ENCODE measurements at regions not wholly inside any gene's neighbourhood (a gene's known extent, or its start where the extent isn't known, plus 50 kb on each side); places are given as distances from the start of the nearest gene placed in this dataset.

- H3K9me3 ChIP-seq (ENCODE audit: low read length): no peaks in the 10 kb centered on the region
- H3K4me3 ChIP-seq (ENCODE audit: low read length): no peak overlapping the region
- peaks cover 2% of the 10 kb centered on the region for H3K4me1 ChIP-seq (ENCODE audit: insufficient read depth, low read length)
- H3K27me3 ChIP-seq (ENCODE audit: insufficient read depth, low read length): no peaks in the 10 kb centered on the region
- H2AFZ ChIP-seq (ENCODE audit: low read depth, low read length): no peak overlapping the region
- no peaks in the 10 kb centered on the region for H3K36me3 ChIP-seq (ENCODE audit: insufficient read depth, low read length)
These were observed 268.6 kb downstream of the SLC6A15 start for GRCh38 chr12:84643993-84644392.

DNA sequence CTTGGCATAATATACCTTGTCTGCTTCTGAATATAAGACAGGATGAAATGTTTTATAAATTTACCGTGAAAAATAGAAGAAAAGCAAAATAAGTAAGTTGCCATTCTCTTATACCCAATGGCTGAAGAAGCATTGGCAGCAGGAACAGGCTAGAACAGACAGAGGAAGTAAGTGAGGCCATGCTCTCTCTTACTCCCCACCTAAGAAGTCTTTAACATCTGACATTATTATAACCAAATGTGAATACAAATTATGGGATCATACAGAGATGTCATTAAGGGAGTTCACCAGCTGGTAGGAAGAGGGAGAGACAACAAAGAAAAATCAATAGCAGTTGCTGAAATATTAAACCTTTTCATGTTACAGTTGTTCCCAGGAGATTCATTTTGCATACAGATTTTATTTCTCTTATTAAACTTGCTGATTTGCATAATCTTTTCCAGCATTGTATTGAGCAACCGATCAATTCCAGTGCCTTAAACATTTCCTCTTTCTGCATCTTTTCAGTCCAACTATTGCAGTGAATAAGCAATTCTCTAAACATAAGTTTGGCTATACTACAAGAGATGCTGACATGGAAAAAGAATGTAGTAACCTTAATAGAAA, 270.6 kb downstream of the SLC6A15 start:
- Histone ChIP-seq H3K36me3 (ENCODE audit: insufficient read depth, low read length) (no peaks in the 10 kb centered on the region), H2AFZ (ENCODE audit: low read depth, low read length) (no peak overlapping the region), H3K9me3 (ENCODE audit: low read length) (no peaks in the 10 kb centered on the region), H3K27me3 (ENCODE audit: insufficient read depth, low read length) (no peaks in the 10 kb centered on the region), H3K4me3 (ENCODE audit: low read length) (no peak overlapping the region), H3K4me1 (ENCODE audit: insufficient read depth, low read length) (peaks cover 6% of the 10 kb centered on the region)

- Histone ChIP-seq H3K4me3 (ENCODE audit: low read length) (no peak overlapping the region), H3K36me3 (ENCODE audit: insufficient read depth, low read length) (no peaks in the 10 kb centered on the region), H2AFZ (ENCODE audit: low read depth, low read length) (no peak overlapping the region), H3K4me1 (ENCODE audit: insufficient read depth, low read length) (peaks cover 6% of the 10 kb centered on the region), H3K9me3 (ENCODE audit: low read length) (no peaks in the 10 kb centered on the region), H3K27me3 (ENCODE audit: insufficient read depth, low read length) (no peaks in the 10 kb centered on the region)
These were observed 273.7 kb downstream of the SLC6A15 start for GRCh38 chr12:84638811-84639368.

GRCh38 chr12:84637926-84638325, 274.7 kb downstream of the SLC6A15 start:
- no peaks in the 10 kb centered on the region for H3K9me3 ChIP-seq (ENCODE audit: low read length)
- no peaks in the 10 kb centered on the region for H3K36me3 ChIP-seq (ENCODE audit: insufficient read depth, low read length)
- peaks cover 6% of the 10 kb centered on the region for H3K4me1 ChIP-seq (ENCODE audit: insufficient read depth, low read length)
- H2AFZ ChIP-seq (ENCODE audit: low read depth, low read length): peak overlapping the region; percentile 40
- no peak overlapping the region for H3K4me3 ChIP-seq (ENCODE audit: low read length)
- H3K27me3 ChIP-seq (ENCODE audit: insufficient read depth, low read length): no peaks in the 10 kb centered on the region

GRCh38 chr12:84636801-84637290, 275.8 kb downstream of the SLC6A15 start:
- Histone ChIP-seq H3K4me3 (ENCODE audit: low read length) (no peak overlapping the region), H3K9me3 (ENCODE audit: low read length) (no peaks in the 10 kb centered on the region), H3K36me3 (ENCODE audit: insufficient read depth, low read length) (no peaks in the 10 kb centered on the region)

GRCh38 chr12:84634526-84634925, 278.1 kb downstream of the SLC6A15 start:
- H3K4me1 ChIP-seq (ENCODE audit: insufficient read depth, low read length): peaks cover 3% of the 10 kb centered on the region

More at GRCh38 chr12:84636801-84637290, 275.8 kb downstream of the SLC6A15 start:
- H3K4me1 ChIP-seq (ENCODE audit: insufficient read depth, low read length): peaks cover 3% of the 10 kb centered on the region
- no peak overlapping the region for H2AFZ ChIP-seq (ENCODE audit: low read depth, low read length)
- no peaks in the 10 kb centered on the region for H3K27me3 ChIP-seq (ENCODE audit: insufficient read depth, low read length)

DNA sequence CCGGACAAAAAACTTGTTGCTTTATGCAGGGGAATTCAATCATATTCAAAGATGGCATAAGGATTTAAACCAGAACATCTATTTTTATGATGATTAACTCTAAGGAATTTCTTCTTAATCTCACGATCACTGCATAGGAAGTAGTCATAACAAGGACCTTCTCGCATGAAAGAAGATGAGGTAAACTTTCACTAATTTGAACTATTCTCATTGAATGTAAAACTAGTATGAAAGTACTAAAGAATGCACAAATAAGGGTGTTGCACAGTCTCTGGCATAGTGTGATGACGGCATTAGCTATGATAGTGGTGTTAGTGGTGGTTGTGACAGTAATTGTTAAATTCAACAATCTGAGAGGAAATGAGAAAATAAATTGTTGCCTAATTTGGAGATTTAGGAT, 280.0 kb downstream of the SLC6A15 start:
- Histone ChIP-seq H3K27me3 (ENCODE audit: insufficient read depth, low read length) (no peaks in the 10 kb centered on the region), H3K4me3 (ENCODE audit: low read length) (no peak overlapping the region), H2AFZ (ENCODE audit: low read depth, low read length) (no peak overlapping the region), H3K9me3 (ENCODE audit: low read length) (no peaks in the 10 kb centered on the region), H3K36me3 (ENCODE audit: insufficient read depth, low read length) (no peaks in the 10 kb centered on the region), H3K4me1 (ENCODE audit: insufficient read depth, low read length) (no peaks in the 10 kb centered on the region)

More at GRCh38 chr12:84634526-84634925, 278.1 kb downstream of the SLC6A15 start:
- no peaks in the 10 kb centered on the region for H3K36me3 ChIP-seq (ENCODE audit: insufficient read depth, low read length)
- no peak overlapping the region for H3K4me3 ChIP-seq (ENCODE audit: low read length)
- H3K9me3 ChIP-seq (ENCODE audit: low read length): no peaks in the 10 kb centered on the region
- no peaks in the 10 kb centered on the region for H3K27me3 ChIP-seq (ENCODE audit: insufficient read depth, low read length)
- no peak overlapping the region for H2AFZ ChIP-seq (ENCODE audit: low read depth, low read length)

DNA sequence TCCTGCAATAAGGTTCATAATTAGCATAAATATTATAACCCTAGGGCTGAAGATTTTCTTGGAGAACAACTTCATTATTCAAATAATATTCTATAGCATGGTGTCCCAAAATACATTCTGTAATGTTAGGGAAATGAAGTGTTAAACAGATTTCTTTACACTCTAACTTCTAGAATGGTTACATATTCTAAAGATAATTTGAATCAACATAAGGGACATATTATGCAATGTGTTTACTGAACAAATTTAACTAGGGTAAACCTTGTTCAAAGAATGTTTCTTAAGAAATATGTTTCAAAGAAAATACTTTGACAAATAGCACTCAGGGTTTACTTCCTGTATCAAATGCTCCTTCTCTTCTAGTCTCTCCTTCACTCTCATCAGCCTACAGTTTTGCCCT, 281.6 kb downstream of the SLC6A15 start:
- Histone ChIP-seq H3K36me3 (ENCODE audit: insufficient read depth, low read length) (no peaks in the 10 kb centered on the region), H3K4me3 (ENCODE audit: low read length) (no peak overlapping the region), H3K27me3 (ENCODE audit: insufficient read depth, low read length) (no peaks in the 10 kb centered on the region), H3K4me1 (ENCODE audit: insufficient read depth, low read length) (no peaks in the 10 kb centered on the region), H3K9me3 (ENCODE audit: low read length) (no peaks in the 10 kb centered on the region), H2AFZ (ENCODE audit: low read depth, low read length) (no peak overlapping the region)

- H3K9me3 ChIP-seq (ENCODE audit: low read length): no peaks in the 10 kb centered on the region
- no peaks in the 10 kb centered on the region for H3K36me3 ChIP-seq (ENCODE audit: insufficient read depth, low read length)
- H3K4me1 ChIP-seq (ENCODE audit: insufficient read depth, low read length): no peaks in the 10 kb centered on the region
- no peaks in the 10 kb centered on the region for H3K27me3 ChIP-seq (ENCODE audit: insufficient read depth, low read length)
- no peak overlapping the region for H2AFZ ChIP-seq (ENCODE audit: low read depth, low read length)
- H3K4me3 ChIP-seq (ENCODE audit: low read length): no peak overlapping the region
These were observed 285.0 kb downstream of the SLC6A15 start for GRCh38 chr12:84627593-84627992.

- no peaks in the 10 kb centered on the region for H3K27me3 ChIP-seq (ENCODE audit: insufficient read depth, low read length)
- no peaks in the 10 kb centered on the region for H3K4me1 ChIP-seq (ENCODE audit: insufficient read depth, low read length)
- no peaks in the 10 kb centered on the region for H3K36me3 ChIP-seq (ENCODE audit: insufficient read depth, low read length)
- H3K9me3 ChIP-seq (ENCODE audit: low read length): no peaks in the 10 kb centered on the region
- no peak overlapping the region for H2AFZ ChIP-seq (ENCODE audit: low read depth, low read length)
- no peak overlapping the region for H3K4me3 ChIP-seq (ENCODE audit: low read length)
These were observed 288.0 kb downstream of the SLC6A15 start for GRCh38 chr12:84624601-84625000.

- Histone ChIP-seq H2AFZ (ENCODE audit: low read depth, low read length) (no peak overlapping the region), H3K4me3 (ENCODE audit: low read length) (no peak overlapping the region), H3K27me3 (ENCODE audit: insufficient read depth, low read length) (no peaks in the 10 kb centered on the region), H3K9me3 (ENCODE audit: low read length) (no peaks in the 10 kb centered on the region), H3K36me3 (ENCODE audit: insufficient read depth, low read length) (no peaks in the 10 kb centered on the region), H3K4me1 (ENCODE audit: insufficient read depth, low read length) (peaks cover 3% of the 10 kb centered on the region)
These were observed 293.5 kb downstream of the SLC6A15 start for GRCh38 chr12:84619053-84619571.

DNA sequence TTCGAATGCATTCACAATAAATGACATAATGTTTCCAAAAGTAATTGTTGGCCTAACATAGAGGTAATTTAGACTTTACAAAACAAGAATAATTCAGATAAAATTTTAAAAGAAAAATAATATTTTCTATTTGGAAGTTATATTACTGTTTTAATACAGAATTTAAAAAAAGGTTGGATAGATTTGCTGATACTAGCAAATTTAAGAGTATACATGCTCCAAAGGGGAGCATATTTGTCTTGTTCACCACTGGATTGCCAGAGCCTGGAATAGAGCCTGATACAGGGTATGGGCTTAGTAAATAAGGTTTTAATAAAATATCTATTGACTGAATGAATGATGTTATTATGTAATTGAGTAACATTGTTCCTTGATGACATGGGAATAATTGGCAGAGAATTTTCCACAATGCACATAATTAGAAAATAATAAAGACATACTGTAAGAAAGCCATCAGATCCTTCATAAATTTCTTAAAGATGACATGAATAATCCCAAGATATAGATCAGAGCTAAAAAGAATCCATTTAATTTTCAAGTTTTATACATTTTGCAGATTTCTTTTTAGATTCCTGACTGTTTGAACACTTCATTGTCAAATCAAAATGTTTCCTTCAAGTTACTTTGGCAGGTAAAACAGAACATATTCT, 305.3 kb downstream of the SLC6A15 start:
- no peak overlapping the region for H2AFZ ChIP-seq (ENCODE audit: low read depth, low read length)
- no peaks in the 10 kb centered on the region for H3K27me3 ChIP-seq (ENCODE audit: insufficient read depth, low read length)
- no peaks in the 10 kb centered on the region for H3K9me3 ChIP-seq (ENCODE audit: low read length)

DNA sequence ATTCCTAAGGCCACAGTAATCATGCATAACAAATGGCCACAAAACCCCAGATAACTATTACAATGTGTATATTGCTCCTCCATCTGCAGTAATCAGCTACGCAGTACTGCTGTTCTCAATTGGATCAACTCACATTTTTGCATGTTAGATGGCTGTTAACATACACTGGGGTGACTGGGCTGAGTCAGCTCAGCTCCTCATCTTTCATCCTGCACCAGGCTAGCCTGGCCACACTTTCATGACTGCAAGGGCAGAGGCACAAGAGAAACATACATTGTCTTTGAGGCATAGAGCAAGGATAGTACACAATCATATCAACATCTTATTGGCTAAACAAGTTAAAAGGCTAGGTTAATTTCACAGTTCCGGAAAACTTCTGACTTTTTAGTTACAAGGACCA, 306.6 kb downstream of the SLC6A15 start:
- H3K36me3 ChIP-seq (ENCODE audit: insufficient read depth, low read length): no peaks in the 10 kb centered on the region
- no peak overlapping the region for H2AFZ ChIP-seq (ENCODE audit: low read depth, low read length)
- H3K9me3 ChIP-seq (ENCODE audit: low read length): no peaks in the 10 kb centered on the region
- no peaks in the 10 kb centered on the region for H3K4me1 ChIP-seq (ENCODE audit: insufficient read depth, low read length)
- no peak overlapping the region for H3K4me3 ChIP-seq (ENCODE audit: low read length)
- no peaks in the 10 kb centered on the region for H3K27me3 ChIP-seq (ENCODE audit: insufficient read depth, low read length)

More for the DNA sequence above, 305.3 kb downstream of the SLC6A15 start:
- H3K4me1 ChIP-seq (ENCODE audit: insufficient read depth, low read length): no peaks in the 10 kb centered on the region
- no peak overlapping the region for H3K4me3 ChIP-seq (ENCODE audit: low read length)
- no peaks in the 10 kb centered on the region for H3K36me3 ChIP-seq (ENCODE audit: insufficient read depth, low read length)

All from neuron (in vitro differentiated cells).